ENCODE measurements at regions not wholly inside any gene's neighbourhood (a gene's known extent, or its start where the extent isn't known, plus 50 kb on each side); places are given as distances from the start of the nearest gene placed in this dataset.

DNA sequence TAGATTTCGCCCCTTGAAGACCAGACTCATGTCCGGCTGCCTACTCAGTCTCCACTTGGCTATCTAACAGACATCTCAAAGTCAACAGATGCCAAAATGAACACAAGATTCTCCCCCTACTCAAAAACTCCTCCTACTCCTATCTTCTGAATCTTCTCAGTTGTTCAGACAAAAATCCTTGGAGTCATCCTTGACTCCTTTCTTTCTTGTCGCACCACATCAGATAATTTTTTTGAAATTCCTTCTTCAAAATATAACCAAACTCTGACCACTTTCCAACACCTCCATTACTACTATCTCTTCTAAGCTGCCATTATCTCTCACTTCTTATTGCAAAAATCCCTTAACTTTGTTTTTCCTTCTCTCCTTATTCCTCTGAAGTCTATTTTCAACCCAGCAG lies 141.9 kb upstream of the SLC7A14 start:
- no peak for DNase-seq

DNA sequence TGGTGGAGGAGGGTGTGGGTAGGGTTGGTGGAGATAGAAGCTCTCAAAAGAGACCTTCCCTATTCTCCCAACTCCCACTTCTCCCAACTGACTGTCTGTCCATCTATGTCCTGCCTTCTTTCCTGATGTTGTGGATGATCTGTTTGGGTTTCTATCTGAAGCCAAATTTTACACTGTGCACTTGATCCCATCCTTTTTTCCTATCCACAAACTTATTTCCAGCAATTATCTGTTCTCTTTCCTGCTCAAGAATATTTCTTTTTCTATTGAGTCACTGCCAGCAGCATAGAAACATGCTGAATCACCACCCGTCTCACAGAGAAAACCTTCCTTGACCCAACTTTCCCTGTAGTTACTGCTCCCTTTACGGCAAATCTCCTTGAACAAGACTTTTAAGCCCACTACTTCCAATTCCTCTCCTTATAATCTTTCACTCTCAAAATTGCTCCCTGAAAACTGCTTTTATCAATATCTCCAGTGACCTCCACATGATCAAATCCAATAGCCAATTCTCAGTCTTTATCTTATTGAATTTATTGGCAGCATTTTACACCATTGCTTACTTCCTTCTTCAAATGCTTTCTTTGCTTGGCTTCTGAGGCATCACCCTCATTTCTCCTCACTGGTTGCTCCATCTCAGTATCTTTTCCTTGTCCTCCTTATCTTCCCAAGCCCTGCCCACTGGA lies 141.2 kb upstream of the SLC7A14 start:
- no peak for DNase-seq

DNA sequence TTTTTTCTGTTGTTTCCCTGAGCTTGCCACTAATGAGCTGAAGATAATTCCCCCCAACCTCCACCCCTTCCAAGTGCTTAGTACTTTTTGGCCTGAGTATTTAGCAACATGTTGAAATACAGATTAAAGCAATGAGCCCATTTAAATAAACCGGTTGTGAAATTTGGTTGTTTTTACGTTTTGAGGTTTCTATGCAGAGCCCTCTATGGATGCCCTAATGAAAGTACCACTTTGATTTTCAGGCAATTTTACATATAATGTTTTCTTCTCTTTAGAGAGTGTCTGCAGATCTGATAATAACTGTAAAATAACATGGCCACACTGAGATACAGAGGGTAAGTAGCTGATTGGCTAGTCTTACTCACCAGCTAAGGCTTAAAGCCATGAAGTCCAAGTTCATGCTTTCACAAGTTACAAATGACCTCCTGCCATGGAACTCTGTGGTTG lies 139.4 kb upstream of the SLC7A14 start:
- DNase-seq: no peak

GRCh38 chr3:170724599-170725280 lies 138.9 kb upstream of the SLC7A14 start:
- DNase-seq: no peak

DNA sequence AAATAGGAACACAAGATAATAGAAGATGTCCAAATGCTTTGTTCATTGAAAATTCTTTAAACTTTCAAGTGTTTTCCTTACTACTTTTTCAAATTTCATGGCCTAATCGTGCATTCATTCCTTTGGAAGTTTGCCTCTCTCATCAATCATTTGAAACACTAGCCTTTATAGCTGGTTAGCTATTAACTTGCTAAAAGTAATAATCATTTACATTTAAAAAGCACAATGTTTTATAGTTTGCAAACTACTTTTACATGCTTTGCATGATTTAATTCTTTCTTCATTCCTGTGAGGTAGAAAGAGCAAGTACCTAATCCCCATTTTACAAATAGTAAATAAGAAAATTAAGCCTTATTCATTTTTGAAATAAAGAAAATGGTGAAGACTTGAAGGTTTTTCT lies 137.4 kb upstream of the SLC7A14 start:
- DNase-seq: no peak

GRCh38 chr3:170721563-170721962 lies 135.7 kb upstream of the SLC7A14 start:
- DNase-seq: no peak

GRCh38 chr3:170719300-170719699 lies 133.4 kb upstream of the SLC7A14 start:
- DNase-seq: no peak

GRCh38 chr3:170718848-170719247 lies 133.0 kb upstream of the SLC7A14 start:
- DNase-seq: no peak

DNA sequence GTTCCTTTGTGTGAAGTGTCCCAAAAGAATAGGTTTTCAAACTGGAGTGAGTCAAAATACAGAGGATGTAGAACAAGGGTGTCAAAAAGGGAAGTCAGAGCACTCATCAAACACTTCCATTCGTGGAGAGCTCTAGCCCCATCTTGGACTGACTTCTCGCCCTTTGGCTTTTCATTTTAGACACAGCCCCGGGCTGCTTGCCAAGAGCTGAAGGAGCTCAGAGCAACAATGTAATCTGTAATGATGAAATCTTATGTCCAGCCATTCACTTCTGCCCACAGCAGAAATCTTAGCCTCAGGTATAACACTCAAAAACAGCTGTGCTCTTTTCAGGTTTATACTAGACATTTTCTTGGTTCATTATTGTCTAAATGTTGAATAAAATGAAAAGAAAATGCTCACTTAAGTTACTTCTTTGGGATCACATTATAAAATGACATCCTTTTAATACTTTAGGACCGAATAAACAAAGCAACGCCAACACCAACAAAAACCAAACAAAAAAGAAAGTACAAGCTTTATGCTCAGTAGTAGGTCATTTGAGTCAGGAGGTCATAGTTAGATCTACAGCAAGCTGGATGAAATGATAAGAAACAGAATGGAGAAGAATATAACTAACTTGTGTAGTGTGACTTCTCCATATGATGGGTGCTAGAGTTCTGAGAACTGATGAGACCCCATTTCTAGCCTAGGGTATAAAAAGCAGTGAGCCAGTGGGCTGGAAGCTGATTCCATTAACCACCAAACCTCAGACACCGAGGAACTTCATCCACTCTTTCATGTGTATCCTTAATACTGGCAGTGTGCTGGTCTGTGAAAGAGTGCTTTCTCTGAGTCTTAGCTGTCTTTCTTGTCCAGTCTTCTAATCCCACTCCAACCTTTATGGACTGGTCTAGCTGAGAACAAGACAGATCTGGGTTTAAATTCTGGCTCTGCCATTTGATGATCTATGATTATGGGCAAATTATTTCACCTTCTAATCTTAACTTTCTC lies 131.8 kb upstream of the SLC7A14 start:
- DNase-seq: no peak

GRCh38 chr3:170716172-170716805 lies 130.4 kb upstream of the SLC7A14 start:
- DNase-seq: no peak

DNA sequence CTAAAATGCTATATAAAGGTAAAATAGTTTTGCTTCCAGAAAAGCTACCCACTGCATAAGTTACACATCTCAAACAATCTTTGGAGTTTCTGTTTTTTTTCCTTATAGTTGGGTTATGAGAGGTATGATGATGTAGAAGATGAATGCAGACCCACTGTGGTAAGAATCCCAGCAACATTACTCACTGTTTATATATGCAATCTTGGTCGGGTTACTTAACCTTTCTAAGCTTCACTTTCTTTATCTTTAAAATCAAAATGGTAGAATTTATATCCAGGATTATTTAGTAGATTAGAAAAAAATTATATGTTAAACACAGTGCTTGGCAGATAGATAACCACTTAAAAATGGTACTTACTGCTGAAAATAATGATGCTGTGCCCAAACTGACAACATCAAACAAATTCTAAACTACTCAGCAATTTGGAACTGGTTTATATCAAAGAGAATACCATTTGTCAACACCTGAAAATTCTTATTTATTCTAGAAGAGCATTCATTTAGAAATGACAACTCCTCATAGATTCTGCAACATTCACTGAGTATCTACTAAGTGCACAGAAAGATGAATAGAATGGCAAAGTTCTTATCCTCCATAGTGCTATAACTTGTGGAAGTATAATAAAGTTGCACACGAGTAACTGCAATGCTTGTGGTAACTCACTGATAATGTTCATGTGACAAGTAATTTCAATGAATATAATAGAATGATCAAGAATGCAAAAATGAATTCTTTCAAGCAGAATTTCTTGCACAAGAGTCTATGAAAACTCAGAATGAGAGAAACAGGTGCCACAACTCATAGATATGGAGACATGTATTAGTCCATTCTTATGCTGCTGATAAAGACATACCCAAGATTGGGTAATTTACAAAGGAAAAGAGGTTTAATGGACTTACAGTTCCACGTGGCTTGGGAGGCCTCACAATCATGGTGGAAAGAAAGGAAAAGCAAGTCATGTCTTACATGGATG lies 129.0 kb upstream of the SLC7A14 start:
- no peak for DNase-seq

DNA sequence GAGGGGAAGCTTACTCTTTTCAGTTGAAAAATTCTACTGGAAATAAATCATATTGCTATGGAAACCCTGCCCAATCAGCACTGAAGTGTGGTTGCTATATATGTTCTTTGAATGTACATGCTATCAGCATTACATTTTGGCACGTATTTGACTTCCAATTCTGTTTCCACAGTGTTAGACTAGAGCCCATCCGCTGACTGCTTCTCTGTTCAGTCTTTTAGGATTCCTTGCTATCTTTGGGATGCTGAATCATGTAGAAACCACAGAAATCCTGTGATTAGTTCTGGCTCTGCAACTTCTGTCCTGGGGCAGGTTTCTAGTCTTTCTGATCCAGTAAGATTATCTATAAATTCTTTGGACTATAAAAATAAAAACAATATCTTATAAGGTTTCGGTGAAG lies 128.2 kb upstream of the SLC7A14 start:
- DNase-seq: no peak

GRCh38 chr3:170713653-170714052 lies 127.8 kb upstream of the SLC7A14 start:
- no peak for DNase-seq

DNA sequence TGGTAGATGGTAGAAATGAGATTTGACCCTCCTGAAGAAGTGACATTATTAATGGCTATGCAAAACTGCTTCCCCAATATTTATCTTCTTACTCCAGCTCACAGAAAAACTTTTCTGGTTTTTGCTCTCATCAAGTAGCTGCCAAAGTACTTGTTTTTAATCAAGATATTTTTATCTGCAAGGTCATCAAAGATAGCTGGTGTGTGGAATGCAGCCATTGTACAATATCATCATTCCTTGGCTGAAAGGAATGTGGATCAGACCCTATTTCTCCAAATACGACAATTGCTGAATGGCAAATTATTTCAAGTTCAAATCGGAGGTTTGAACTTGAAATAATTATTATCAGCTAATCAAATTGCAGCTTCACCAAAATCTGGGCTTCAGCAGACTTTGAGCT lies 126.9 kb upstream of the SLC7A14 start:
- no peak for DNase-seq

DNA sequence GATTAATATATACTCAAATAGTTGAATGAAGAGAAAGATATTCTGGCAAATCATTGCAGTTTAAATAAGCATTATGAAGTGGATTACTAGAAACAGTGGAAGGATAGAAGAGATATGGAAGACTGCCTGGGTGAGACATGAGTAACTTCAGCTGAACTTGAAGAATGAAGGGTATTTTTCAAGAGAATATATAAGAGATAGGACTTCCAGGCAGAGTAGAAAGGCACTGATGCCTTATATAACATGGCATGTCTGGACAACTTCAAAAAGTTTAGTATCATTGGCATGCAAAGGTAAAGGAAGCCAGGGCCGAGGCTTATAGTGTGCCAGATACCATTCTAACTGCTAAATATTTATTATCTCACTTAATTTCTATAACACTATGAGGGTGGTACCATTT lies 126.5 kb upstream of the SLC7A14 start:
- DNase-seq: no peak

DNA sequence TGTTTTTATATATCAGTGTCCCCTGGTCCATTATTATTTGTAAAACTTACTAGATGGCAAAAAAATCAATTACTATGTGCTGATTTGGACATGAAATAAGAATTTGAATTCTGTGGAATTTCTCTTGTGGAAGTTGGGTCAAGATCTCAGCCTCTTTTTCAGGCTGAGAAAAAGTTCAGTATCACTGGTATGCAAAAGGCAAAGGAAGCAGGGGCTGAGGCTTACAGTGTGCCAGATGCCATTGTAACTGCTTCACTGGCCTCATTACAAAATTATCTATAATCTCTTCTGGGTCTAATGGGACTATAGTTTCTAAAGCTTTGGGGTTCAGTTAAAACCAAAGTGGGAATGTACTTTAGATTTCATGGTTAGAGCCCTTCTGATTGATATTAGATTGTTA lies 125.9 kb upstream of the SLC7A14 start:
- no peak for DNase-seq

DNA sequence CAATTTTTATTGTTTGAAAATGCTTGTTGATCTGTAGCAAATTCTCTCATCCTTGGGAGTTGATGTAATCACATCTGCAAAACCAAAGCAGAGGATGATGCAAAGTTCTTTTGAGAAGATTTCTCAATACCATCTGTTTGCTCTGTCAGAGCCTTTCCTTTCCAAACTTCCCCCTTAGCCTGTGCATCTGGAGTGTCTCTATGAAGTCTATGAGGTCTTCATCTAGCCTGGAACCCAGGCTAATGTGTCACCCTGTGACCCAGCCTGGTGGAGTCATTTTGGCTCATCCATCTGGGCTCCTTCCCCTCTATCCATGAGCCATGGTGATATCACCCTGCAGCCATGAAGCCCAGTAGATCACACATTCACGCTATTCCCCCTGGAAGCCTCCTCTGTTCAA lies 123.2 kb upstream of the SLC7A14 start:
- no peak for DNase-seq

DNA sequence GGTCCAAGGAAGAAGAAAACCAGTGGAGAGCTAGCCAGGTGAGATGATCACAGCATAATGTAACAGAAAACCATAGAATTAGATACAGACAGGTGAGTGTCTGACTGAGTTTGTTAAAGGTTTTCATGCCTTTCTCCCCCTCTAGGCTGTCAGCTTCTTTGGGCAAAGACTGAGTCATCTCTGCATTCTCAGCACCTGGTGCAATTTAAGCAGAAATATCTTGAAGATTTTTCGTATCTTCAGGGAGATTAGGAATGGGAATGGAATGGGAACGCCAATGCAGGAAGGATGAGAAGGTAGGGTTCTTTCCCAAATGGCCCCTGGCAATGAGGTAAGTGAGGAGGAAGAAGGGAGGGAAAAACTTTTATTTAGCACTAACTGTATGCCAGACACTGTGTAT lies 122.0 kb upstream of the SLC7A14 start:
- DNase-seq: no peak

DNA sequence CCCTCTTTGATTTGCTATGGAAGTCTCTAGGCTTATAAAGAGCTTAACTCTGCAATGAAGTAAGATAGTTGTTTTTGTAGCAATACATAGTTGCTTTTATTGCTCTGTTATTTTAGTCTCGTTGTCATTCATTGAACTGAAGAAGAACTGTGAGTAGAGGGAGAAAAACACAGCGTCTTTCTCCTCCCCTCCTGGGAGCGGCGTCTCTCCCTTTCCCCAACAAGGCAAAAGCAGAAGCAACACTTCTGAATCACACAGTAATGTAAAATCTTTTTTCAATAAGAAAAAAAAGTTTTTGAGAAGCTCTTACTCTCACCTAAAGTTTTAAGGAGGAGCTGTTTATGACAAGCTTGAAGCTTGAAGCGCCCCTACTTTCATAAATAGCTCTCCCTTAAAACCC lies 119.3 kb upstream of the SLC7A14 start:
- no peak for DNase-seq

DNA sequence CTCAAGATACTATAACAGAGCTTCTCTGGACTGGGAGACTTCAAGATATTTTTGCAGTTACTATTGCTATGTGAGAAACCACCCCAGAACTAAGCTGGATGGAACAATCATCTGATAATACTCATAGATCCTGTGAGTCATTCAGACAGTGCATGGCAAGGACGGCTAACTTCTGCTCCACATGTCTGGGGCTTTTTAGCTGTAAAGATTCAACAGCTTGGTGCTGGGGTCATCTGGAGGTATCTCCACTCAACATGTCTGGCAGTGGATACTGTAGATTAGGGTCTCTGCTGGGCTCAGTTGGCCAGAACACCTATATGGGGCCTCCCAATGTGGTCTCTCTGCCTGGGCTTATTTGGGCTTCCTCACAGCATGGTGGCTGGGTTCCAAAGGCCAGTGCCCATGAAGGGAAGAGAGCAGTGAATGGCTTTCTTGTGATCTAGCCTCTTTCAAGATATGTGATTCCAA lies 117.3 kb upstream of the SLC7A14 start:
- DNase-seq: no peak

Measured in NCI-H510A treated with DMSO at 0.1 percent for 48 hours (cell line).